ENCODE measurements at regions not wholly inside any gene's neighbourhood (a gene's known extent, or its start where the extent isn't known, plus 50 kb on each side); places are given as distances from the start of the nearest gene placed in this dataset.

DNA sequence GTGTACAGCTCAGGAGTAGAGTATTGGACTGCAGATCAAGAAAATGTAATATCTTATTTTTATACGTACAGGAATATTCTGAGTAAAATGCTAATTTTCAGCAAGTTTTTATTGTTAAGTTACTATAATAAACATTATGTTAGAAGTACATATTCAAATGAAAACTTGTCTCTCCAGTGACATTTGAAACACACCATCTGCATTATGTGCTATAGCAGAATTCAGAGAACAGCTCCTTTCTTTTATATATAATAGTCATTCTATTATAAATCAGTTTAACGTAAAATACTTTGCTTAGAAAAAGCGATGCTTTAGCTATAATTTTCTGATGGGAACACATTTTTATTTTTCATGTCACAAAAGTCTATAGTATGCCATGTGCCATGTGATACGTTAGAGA, 249.0 kb downstream of the PTPRC start:
- H3K4me3 ChIP-seq (replicated peaks; ENCODE audit: low read depth, low read length) = no peak overlapping the region
- TF ChIP-seq, protein P1, sequence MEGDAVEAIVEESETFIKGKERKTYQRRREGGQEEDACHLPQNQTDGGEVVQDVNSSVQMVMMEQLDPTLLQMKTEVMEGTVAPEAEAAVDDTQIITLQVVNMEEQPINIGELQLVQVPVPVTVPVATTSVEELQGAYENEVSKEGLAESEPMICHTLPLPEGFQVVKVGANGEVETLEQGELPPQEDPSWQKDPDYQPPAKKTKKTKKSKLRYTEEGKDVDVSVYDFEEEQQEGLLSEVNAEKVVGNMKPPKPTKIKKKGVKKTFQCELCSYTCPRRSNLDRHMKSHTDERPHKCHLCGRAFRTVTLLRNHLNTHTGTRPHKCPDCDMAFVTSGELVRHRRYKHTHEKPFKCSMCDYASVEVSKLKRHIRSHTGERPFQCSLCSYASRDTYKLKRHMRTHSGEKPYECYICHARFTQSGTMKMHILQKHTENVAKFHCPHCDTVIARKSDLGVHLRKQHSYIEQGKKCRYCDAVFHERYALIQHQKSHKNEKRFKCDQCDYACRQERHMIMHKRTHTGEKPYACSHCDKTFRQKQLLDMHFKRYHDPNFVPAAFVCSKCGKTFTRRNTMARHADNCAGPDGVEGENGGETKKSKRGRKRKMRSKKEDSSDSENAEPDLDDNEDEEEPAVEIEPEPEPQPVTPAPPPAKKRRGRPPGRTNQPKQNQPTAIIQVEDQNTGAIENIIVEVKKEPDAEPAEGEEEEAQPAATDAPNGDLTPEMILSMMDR (IDR thresholded peaks at IDR 0.05; ENCODE audit: insufficient read depth, low read length, poor library complexity, severe bottlenecking) = no peak
- no peak for DNase-seq (ENCODE audit: extremely low read depth, insufficient read length)
- no peaks in the 10 kb centered on the region for H3K27me3 ChIP-seq (replicated peaks; ENCODE audit: control insufficient read depth, insufficient read depth, low read length)
- no peaks in the 10 kb centered on the region for H3K36me3 ChIP-seq (ENCODE audit: control insufficient read depth, insufficient read depth, low read length)

DNA sequence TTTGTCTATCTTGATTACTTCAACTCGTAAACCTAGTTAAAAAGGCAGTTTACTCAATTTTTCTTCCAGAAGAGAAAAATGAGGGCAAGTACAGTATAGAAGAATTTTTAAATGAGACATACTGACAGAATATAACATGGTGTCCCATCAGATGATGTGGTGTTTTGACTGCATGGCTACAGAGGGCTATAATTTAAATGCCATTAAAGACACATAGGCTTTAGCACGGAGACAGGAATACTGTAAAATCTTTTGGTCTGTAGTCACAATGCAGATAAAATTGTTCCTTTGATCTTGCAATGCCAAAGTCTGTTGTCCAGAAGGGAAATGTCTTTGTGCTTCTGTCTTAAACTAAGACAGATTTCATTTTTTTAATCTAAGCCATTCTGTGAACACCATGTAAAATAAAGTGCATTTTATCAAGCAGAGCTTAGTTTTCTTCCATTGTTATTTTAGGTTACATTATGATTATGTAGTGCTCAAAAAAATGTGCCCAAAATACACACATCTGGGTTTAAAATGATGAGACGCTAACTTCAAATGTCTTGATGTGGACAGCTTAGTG, 249.6 kb downstream of the PTPRC start:
- Histone ChIP-seq H3K36me3 (ENCODE audit: control insufficient read depth, insufficient read depth, low read length) (no peaks in the 10 kb centered on the region), H3K4me3 (replicated peaks; ENCODE audit: low read depth, low read length) (no peak overlapping the region), H3K27me3 (replicated peaks; ENCODE audit: control insufficient read depth, insufficient read depth, low read length) (no peaks in the 10 kb centered on the region)
- TF ChIP-seq, protein P1 (IDR thresholded peaks at IDR 0.05; ENCODE audit: insufficient read depth, low read length, poor library complexity, severe bottlenecking) = no peak
- no peak for DNase-seq (ENCODE audit: extremely low read depth, insufficient read length)

DNA sequence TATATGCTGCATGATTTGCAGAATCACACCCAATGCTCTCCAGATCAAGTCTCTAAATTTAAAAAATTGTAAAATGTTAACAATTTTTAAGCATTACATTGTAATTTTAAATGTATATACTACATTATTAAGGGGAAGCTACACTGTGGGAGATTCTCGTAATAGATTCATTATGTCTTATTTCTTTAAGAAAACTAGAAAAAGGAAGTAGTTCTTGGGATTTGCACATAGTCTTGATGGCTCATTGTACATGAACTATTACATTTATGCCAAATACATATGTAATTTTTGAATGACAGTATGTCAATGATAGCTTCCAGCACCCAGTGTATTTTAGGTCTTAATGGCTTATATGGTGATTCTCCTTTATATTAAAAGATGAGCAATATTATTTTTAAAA, 250.3 kb downstream of the PTPRC start:
- Histone ChIP-seq H3K27me3 (replicated peaks; ENCODE audit: control insufficient read depth, insufficient read depth, low read length) (no peaks in the 10 kb centered on the region), H3K36me3 (ENCODE audit: control insufficient read depth, insufficient read depth, low read length) (no peaks in the 10 kb centered on the region), H3K4me3 (replicated peaks; ENCODE audit: low read depth, low read length) (no peak overlapping the region)
- TF ChIP-seq, protein P1 (IDR thresholded peaks at IDR 0.05; ENCODE audit: insufficient read depth, low read length, poor library complexity, severe bottlenecking) = no peak
- DNase-seq (ENCODE audit: extremely low read depth, insufficient read length) = no peak

DNA sequence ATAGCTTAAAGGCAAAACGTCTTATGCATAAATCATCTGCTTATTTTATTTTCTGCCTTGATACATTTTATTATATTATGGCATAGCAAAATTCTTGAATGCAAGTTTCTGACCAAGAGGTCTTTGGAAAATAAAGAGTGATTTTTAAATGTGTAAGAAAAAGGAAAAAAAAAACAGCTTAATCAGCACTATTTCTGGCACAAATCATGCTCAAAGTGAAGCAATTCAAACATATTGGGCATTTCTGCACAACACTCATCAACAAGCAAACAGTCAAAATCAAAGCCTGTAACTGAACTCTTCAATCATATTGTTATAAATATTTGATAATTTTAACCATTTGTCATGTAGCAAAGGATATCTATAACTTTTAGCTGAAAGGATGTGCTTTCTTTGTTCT, 250.9 kb downstream of the PTPRC start:
- Histone ChIP-seq H3K36me3 (ENCODE audit: control insufficient read depth, insufficient read depth, low read length) (no peaks in the 10 kb centered on the region), H3K4me3 (replicated peaks; ENCODE audit: low read depth, low read length) (no peak overlapping the region), H3K27me3 (replicated peaks; ENCODE audit: control insufficient read depth, insufficient read depth, low read length) (no peaks in the 10 kb centered on the region)
- no peak for DNase-seq (ENCODE audit: extremely low read depth, insufficient read length)
- TF ChIP-seq, protein P1 (IDR thresholded peaks at IDR 0.05; ENCODE audit: insufficient read depth, low read length, poor library complexity, severe bottlenecking) = no peak

DNA sequence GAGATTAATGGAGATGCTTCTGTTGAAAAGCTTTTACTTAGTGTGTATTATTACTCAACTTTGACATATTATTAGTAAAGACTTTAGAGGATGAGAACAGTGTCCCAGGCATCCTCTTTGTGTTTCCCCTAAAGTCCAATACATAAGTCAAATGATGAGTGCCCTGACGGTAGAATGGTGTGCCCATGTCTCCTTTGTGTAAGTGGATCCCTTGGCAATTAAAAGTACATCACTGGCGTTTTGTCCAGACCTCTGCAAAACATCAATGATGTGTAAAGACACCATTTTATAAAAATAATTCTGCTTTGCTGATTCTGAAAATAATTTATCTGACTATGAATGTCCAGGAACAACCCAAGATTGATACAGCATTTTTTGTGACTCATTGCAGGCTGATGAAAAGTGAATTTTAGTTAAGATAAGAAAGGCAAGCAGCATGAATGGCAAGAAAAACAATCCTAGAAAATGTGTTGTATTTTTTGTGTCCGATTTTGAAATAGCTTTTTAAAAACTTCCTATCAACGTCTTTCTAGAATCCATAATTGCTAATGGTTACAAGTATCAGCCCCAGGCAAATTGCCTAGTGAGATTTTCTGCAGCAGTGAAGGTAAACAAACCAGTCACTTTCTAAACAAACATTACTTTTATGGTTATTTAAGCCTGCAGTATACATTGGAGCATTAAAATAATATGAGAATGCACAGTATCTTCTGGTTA, 251.5 kb downstream of the PTPRC start:
- H3K27me3 ChIP-seq (replicated peaks; ENCODE audit: control insufficient read depth, insufficient read depth, low read length) = no peaks in the 10 kb centered on the region
- DNase-seq (ENCODE audit: extremely low read depth, insufficient read length) = no peak
- H3K36me3 ChIP-seq (ENCODE audit: control insufficient read depth, insufficient read depth, low read length) = no peaks in the 10 kb centered on the region
- TF ChIP-seq, protein P1 (IDR thresholded peaks at IDR 0.05; ENCODE audit: insufficient read depth, low read length, poor library complexity, severe bottlenecking) = no peak
- no peak overlapping the region for H3K4me3 ChIP-seq (replicated peaks; ENCODE audit: low read depth, low read length)

Measured in GM06990 (cell line).